HG03064 (cell line): ENCODE measurements at regions not wholly inside any gene's neighbourhood (a gene's known extent, or its start where the extent isn't known, plus 50 kb on each side); places are given as distances from the start of the nearest gene placed in this dataset.
A peak's percentile ranks its signal among the peaks of the same experiment; 100 is the strongest.

Experiments used
- ATAC-seq: cut with Tn5 transposase; IDR thresholded peaks from one replicate; pipeline ENCODE4 v1.9.1; 2021; ENCODE audit warnings: low read depth; ENCODE audit not compliant: unreplicated experiment

- ATAC-seq = peak; percentile 98
Observed at GRCh38 chr2:175575346-175576258, 394.1 kb upstream of the ATP5MC3 start.

- ATAC-seq = no peak
Observed at GRCh38 chr2:175574069-175574468, 392.6 kb upstream of the ATP5MC3 start.

GRCh38 chr2:175571078-175571653, 389.7 kb upstream of the ATP5MC3 start:
- ATAC-seq = no peak

- ATAC-seq = no peak
Observed at GRCh38 chr2:175568109-175568730, 386.7 kb upstream of the ATP5MC3 start.

- ATAC-seq = no peak
Observed at GRCh38 chr2:175567435-175568061, 386.0 kb upstream of the ATP5MC3 start.

GRCh38 chr2:175560521-175561169, 379.1 kb upstream of the ATP5MC3 start:
- no peak for ATAC-seq

- ATAC-seq = no peak
Observed at GRCh38 chr2:175559613-175560012, 378.1 kb upstream of the ATP5MC3 start.

GRCh38 chr2:175557810-175558377, 376.4 kb upstream of the ATP5MC3 start:
- no peak for ATAC-seq

GRCh38 chr2:175553910-175554309, 372.4 kb upstream of the ATP5MC3 start:
- ATAC-seq = no peak

- ATAC-seq = no peak
Observed at GRCh38 chr2:175552902-175553301, 371.4 kb upstream of the ATP5MC3 start.

GRCh38 chr2:175540421-175540820, 358.9 kb upstream of the ATP5MC3 start:
- ATAC-seq = no peak

GRCh38 chr2:175539122-175539521, 357.6 kb upstream of the ATP5MC3 start:
- no peak for ATAC-seq

GRCh38 chr2:175536059-175536458, 354.5 kb upstream of the ATP5MC3 start:
- no peak for ATAC-seq

- ATAC-seq = no peak
Observed at GRCh38 chr2:175535631-175536030, 354.1 kb upstream of the ATP5MC3 start.

- ATAC-seq = no peak
Observed at GRCh38 chr2:175525975-175526374, 344.5 kb upstream of the ATP5MC3 start.

- ATAC-seq = no peak
Observed at GRCh38 chr2:175523001-175523400, 341.5 kb upstream of the ATP5MC3 start.

GRCh38 chr2:175518206-175518605, 336.7 kb upstream of the ATP5MC3 start:
- ATAC-seq = no peak

- ATAC-seq = no peak
Observed at GRCh38 chr2:175516555-175516954, 335.0 kb upstream of the ATP5MC3 start.

- no peak for ATAC-seq
Observed at GRCh38 chr2:175500255-175500654, 318.7 kb upstream of the ATP5MC3 start.

- ATAC-seq = no peak
Observed at GRCh38 chr2:175490360-175490791, 308.9 kb upstream of the ATP5MC3 start.
